H1 (cell line): ENCODE measurements at regions not wholly inside any gene's neighbourhood (a gene's known extent, or its start where the extent isn't known, plus 50 kb on each side); places are given as distances from the start of the nearest gene placed in this dataset.

Experiments used
- CHD7 ChIP-seq: fragments of 300-600 bp; sonication (generic); IDR thresholded peaks from 2 replicates; pipeline ENCODE4 v1.7.1; 2012; ENCODE audit warnings: low read length, moderate library complexity, mild to moderate bottlenecking, inconsistent platforms; ENCODE audit not compliant: insufficient replicate concordance
- KDM1A ChIP-seq: fragments of 200-600, 300-600 bp; sonication (generic); IDR thresholded peaks from 2 replicates; pipeline ENCODE4 v1.7.1; 2016; ENCODE audit warnings: mild to moderate bottlenecking, low read length, borderline replicate concordance
- SUZ12 ChIP-seq: fragments of 200-600 bp; sonication (generic); IDR thresholded peaks from 2 replicates; pipeline ENCODE4 v1.6.1; 2012; ENCODE audit warnings: mild to moderate bottlenecking, inconsistent platforms, low read length, moderate library complexity, mixed read lengths

- TF ChIP-seq KDM1A (no peak), SUZ12 (no peak), CHD7 (no peak)
These were observed 670.1 kb upstream of the LRRN3 start (continued) for GRCh38 chr7:110420788-110421187.
